GM12878 (cell line): ENCODE measurements at regions not wholly inside any gene's neighbourhood (a gene's known extent, or its start where the extent isn't known, plus 50 kb on each side); places are given as distances from the start of the nearest gene placed in this dataset.

Experiments used
- CBX5 ChIP-seq: sonication (generic); IDR thresholded peaks from 2 replicates; pipeline ENCODE4 v1.6.1; 2016; ENCODE audit warnings: low read depth, moderate library complexity, mild to moderate bottlenecking, inconsistent platforms
- EGR1 ChIP-seq, 2 experiments: IDR thresholded peaks; 1 replicate in 1 of 2; 2 replicates in 1 of 2; pipeline ENCODE4 v1.6.1; 2011 to 2012; ENCODE audit warnings: low read depth in 2 of 2, low read length in 2 of 2, borderline replicate concordance in 1 of 2, mild to moderate bottlenecking in 1 of 2, moderate library complexity in 1 of 2
- HCFC1 ChIP-seq: fragments of 150-350 bp; IDR thresholded peaks from 2 replicates; pipeline ENCODE4 v1.6.1; 2014; ENCODE audit warnings: low read length
- KAT2A ChIP-seq: conservative IDR thresholded peaks from 2 replicates; pipeline ENCODE4 v1.6.1; 2011; ENCODE audit warnings: low read depth, low read length; ENCODE audit not compliant: control insufficient read depth
- MTA2 ChIP-seq: fragments of 450-650 bp; IDR thresholded peaks from 2 replicates; pipeline ENCODE4 v1.6.1; 2016; ENCODE audit warnings: low read depth, mild to moderate bottlenecking, moderate library complexity
- NR2C2 ChIP-seq: IDR thresholded peaks from 2 replicates; pipeline ENCODE4 v1.6.1; 2011; ENCODE audit warnings: borderline replicate concordance, low read depth; ENCODE audit not compliant: control insufficient read depth, insufficient read length
- SMAD1 ChIP-seq: fragments of 450-650 bp; IDR thresholded peaks from 2 replicates; pipeline ENCODE4 v1.6.1; 2018; ENCODE audit warnings: mild to moderate bottlenecking, low read depth; ENCODE audit not compliant: partially characterized antibody
- SMAD5 ChIP-seq: IDR thresholded peaks from 2 replicates; pipeline ENCODE4 v1.6.1; 2016; ENCODE audit warnings: antibody characterized with exemption, low read depth
- SMC3 ChIP-seq: IDR thresholded peaks from 2 replicates; pipeline ENCODE4 v1.6.1; 2011; ENCODE audit warnings: low read length, improper control_type of control experiment, borderline replicate concordance
- SREBF1 ChIP-seq: IDR thresholded peaks from 2 replicates; pipeline ENCODE4 v1.6.1; 2012; ENCODE audit warnings: mild to moderate bottlenecking, low read length
- SUZ12 ChIP-seq: fragments of 200-600 bp; sonication (generic); IDR thresholded peaks from one replicate; pipeline ENCODE4 v1.6.1; 2018; ENCODE audit warnings: antibody characterized with exemption, mild to moderate bottlenecking; ENCODE audit not compliant: unreplicated experiment
- ZNF207 ChIP-seq: fragments of 450-650 bp; IDR thresholded peaks from 2 replicates; pipeline ENCODE4 v1.6.1; 2014; ENCODE audit warnings: antibody characterized with exemption, mild to moderate bottlenecking, borderline replicate concordance
- ZNF24 ChIP-seq: fragments of 450-650 bp; IDR thresholded peaks from 2 replicates; pipeline ENCODE4 v1.6.1; 2017; ENCODE audit warnings: antibody characterized with exemption, mild to moderate bottlenecking
- ZNF592 ChIP-seq: fragments of 450-650 bp; IDR thresholded peaks from 2 replicates; pipeline ENCODE4 v1.6.1; 2017; ENCODE audit warnings: mild to moderate bottlenecking, moderate library complexity
- ZNF622 ChIP-seq: fragments of 450-650 bp; IDR thresholded peaks from 2 replicates; pipeline ENCODE4 v1.6.1; 2017; ENCODE audit warnings: mild to moderate bottlenecking, inconsistent platforms
- TF ChIP-seq, protein P1 (sequence below): IDR thresholded peaks from 2 replicates; pipeline ENCODE4 v1.6.1; 2012; ENCODE audit warnings: low read depth, low read length, improper control_type of control experiment
- TF ChIP-seq, protein P2 (sequence below): IDR thresholded peaks from 2 replicates; pipeline ENCODE4 v1.6.1; 2012; ENCODE audit warnings: low read depth, low read length, improper control_type of control experiment
- TF ChIP-seq, protein P3 (sequence below): fragments of 450-650 bp; IDR thresholded peaks from 2 replicates; pipeline ENCODE4 v1.6.1; 2017; ENCODE audit warnings: low read depth, mild to moderate bottlenecking, moderate library complexity

- TF ChIP-seq, protein P1, sequence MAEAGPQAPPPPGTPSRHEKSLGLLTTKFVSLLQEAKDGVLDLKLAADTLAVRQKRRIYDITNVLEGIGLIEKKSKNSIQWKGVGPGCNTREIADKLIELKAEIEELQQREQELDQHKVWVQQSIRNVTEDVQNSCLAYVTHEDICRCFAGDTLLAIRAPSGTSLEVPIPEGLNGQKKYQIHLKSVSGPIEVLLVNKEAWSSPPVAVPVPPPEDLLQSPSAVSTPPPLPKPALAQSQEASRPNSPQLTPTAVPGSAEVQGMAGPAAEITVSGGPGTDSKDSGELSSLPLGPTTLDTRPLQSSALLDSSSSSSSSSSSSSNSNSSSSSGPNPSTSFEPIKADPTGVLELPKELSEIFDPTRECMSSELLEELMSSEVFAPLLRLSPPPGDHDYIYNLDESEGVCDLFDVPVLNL, result no peak
- TF ChIP-seq SREBF1, result no peak
- no peak for TF ChIP-seq ZNF24
- TF ChIP-seq, protein P2, sequence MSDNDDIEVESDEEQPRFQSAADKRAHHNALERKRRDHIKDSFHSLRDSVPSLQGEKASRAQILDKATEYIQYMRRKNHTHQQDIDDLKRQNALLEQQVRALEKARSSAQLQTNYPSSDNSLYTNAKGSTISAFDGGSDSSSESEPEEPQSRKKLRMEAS, result no peak
- TF ChIP-seq EGR1 (IDR thresholded peaks at IDR 0.05; ENCODE audit: borderline replicate concordance in 1 of 2, low read depth in 2 of 2, low read length in 2 of 2), result peak in 1 of 2 experiments; percentile 26; a peak in 1 of 3 replicates
- no peak for TF ChIP-seq SMAD1
- TF ChIP-seq CBX5, result no peak
- TF ChIP-seq KAT2A, result no peak
- no peak for TF ChIP-seq HCFC1
- TF ChIP-seq SUZ12, result no peak
- TF ChIP-seq SMC3, result peak; percentile 2; the same call in 1 of the 2 replicates
- TF ChIP-seq, protein P3, sequence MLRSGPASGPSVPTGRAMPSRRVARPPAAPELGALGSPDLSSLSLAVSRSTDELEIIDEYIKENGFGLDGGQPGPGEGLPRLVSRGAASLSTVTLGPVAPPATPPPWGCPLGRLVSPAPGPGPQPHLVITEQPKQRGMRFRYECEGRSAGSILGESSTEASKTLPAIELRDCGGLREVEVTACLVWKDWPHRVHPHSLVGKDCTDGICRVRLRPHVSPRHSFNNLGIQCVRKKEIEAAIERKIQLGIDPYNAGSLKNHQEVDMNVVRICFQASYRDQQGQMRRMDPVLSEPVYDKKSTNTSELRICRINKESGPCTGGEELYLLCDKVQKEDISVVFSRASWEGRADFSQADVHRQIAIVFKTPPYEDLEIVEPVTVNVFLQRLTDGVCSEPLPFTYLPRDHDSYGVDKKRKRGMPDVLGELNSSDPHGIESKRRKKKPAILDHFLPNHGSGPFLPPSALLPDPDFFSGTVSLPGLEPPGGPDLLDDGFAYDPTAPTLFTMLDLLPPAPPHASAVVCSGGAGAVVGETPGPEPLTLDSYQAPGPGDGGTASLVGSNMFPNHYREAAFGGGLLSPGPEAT, result no peak
- TF ChIP-seq ZNF622, result no peak
- no peak for TF ChIP-seq ZNF207
- no peak for TF ChIP-seq ZNF592
- 0 out of 2 replicates have a peak, but pooled peaks have one; percentile 11 for TF ChIP-seq MTA2
- TF ChIP-seq NR2C2, result no peak
- no peak; the same call in none of the 2 replicates for TF ChIP-seq SMAD5
These were observed 166.9 kb downstream of the TOMM20 start (continued) for GRCh38 chr1:234961456-234962339.
